Activated CD4-positive, alpha-beta memory T cell treated with anti-CD3 and anti-CD28 coated beads, Interleukin-2, amount 10 ng/mL, durations not matched to agents 7 days and 5 days (primary cell): ENCODE measurements at regions not wholly inside any gene's neighbourhood (a gene's known extent, or its start where the extent isn't known, plus 50 kb on each side); places are given as distances from the start of the nearest gene placed in this dataset.
"Not testable (repeated sequence)": the region's sequence is repeated elsewhere in the genome, so short reads cannot be mapped to it uniquely, and the experiment has no call there.

Source experiments
- CTCF ChIA-PET: fragments of 350-600 bp; sonication (Branson Sonifier 250); formaldehyde crosslinking; loops from one replicate; lab custom pipeline; 2021; ENCODE audit warnings: antibody characterized with exemption, inconsistent platforms; lab: Charles Lee
- POLR2A ChIA-PET: fragments of 350-600 bp; sonication (Branson Sonifier 250); formaldehyde crosslinking; loops from one replicate; lab custom pipeline; 2021; ENCODE audit warnings: antibody characterized with exemption; lab: Charles Lee
- DNase-seq: peaks from one replicate; pipeline ENCODE4 v3.0.0-alpha.2; 2020
- H3K27ac Mint-ChIP-seq: one replicate; pipeline ENCODE4 v1.8.0; 2021; ENCODE audit warnings: mild to moderate bottlenecking, mixed read lengths
- H3K27me3 Mint-ChIP-seq: one replicate; pipeline ENCODE4 v1.8.0; 2021; ENCODE audit warnings: mixed read lengths
- H3K36me3 Mint-ChIP-seq: one replicate; pipeline ENCODE4 v1.8.0; 2021; ENCODE audit warnings: low read depth, mixed read lengths
- H3K4me1 Mint-ChIP-seq: one replicate; pipeline ENCODE4 v1.8.0; 2021; ENCODE audit warnings: mixed read lengths
- H3K4me3 Mint-ChIP-seq: one replicate; pipeline ENCODE4 v1.8.0; 2021; ENCODE audit warnings: mild to moderate bottlenecking, mixed read lengths
- H3K9me3 Mint-ChIP-seq: one replicate; pipeline ENCODE4 v1.8.0; 2021; ENCODE audit warnings: mixed read lengths

DNA sequence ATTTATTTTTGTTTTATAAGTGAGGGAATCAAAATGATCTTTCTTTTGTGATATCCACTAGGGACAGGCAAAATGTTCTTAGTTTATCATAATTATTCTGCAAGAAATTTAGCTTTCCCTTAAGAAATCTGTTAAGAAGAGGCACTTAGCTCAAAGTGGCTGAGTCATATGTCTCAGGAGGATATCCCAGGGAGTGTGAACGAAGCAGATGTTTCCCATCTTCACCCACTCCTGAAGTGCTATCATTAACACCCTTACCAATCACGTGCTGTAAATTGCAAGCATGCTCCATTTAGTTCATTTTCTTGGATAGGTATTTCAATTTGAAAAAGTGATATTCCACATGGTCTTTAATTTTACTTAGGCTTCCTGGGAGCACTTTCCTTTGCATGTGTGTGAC is 774.3 kb upstream of the TMEFF2 start:
- H3K36me3 Mint-ChIP-seq, result no peaks in the 10 kb centered on the region
- H3K4me1 Mint-ChIP-seq, result no peaks in the 10 kb centered on the region
- H3K4me3 Mint-ChIP-seq, result no peak overlapping the region
- H3K27me3 Mint-ChIP-seq, result no peaks in the 10 kb centered on the region
- POLR2A ChIA-PET, result no interaction called here
- CTCF ChIA-PET, result no interaction called here
- H3K9me3 Mint-ChIP-seq, result no peaks in the 10 kb centered on the region
- no peak overlapping the region for H3K27ac Mint-ChIP-seq
- no peak for DNase-seq

DNA sequence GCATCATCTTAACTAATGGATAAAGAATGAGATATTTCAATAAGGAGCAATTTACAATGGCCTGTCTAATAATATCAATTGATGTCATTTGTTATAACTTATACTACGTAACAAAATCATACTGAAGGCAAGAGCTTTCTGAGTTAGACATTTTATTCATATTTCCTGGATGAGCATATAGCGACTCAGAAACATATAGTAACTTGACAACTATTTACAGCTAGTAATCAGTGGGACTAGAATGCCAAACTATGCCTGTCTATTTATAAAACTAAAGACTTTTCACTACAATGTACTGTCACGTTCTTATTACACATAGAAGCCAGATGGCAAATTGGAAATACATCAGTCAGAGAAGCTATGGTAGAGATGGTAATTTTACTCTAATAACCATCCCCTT is 766.2 kb upstream of the TMEFF2 start:
- H3K4me1 Mint-ChIP-seq, result no peaks in the 10 kb centered on the region
- no peaks in the 10 kb centered on the region for H3K36me3 Mint-ChIP-seq
- ChIA-PET POLR2A (no interaction called here), CTCF (no interaction called here)
- no peak overlapping the region for H3K4me3 Mint-ChIP-seq
- H3K9me3 Mint-ChIP-seq, result no peaks in the 10 kb centered on the region
- H3K27me3 Mint-ChIP-seq, result no peaks in the 10 kb centered on the region
- no peak for DNase-seq
- no peak overlapping the region for H3K27ac Mint-ChIP-seq

DNA sequence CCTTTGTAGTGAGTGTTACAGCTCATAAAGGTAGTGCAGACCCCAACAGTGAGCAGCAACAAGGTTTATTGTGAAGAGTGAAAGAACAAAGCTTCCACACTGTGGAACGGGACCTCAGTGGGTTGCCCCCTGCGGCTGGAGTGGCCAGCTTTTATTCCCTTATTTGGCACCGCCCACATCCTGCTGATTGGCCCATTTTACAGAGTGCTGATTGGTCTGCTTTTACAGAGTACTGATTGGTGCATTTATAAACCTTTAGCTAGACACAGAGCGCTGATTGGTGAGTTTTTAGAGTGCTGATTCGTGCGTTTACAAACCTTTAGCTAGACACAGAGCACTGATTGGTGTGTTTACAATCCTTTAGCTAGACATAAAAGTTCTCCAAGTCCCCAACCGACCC is 763.9 kb upstream of the TMEFF2 start:
- not testable (repeated sequence) for DNase-seq, H3K27ac Mint-ChIP-seq, H3K9me3 Mint-ChIP-seq

DNA sequence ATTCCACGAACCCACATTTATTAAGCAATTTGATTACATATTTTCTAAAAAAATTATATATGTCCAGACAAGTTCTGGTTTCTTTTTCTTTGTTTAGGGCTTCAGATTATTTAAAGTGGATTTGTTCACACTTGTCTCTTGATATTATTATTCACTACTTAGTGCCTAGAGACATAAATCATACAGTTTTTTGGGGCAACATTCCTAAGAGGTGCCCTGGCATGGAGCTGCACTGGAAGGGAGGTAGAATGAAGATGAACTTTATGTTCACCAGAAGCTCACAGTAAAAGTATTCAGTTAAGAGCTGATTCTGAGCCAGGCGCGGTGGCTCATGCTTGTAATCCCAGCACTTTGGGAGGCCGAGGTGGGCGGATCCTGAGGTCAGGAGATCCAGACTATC is 762.7 kb upstream of the TMEFF2 start:
- no peaks in the 10 kb centered on the region for H3K27me3 Mint-ChIP-seq
- H3K36me3 Mint-ChIP-seq, result no peaks in the 10 kb centered on the region
- ChIA-PET CTCF (no interaction called here), POLR2A (no interaction called here)
- H3K4me3 Mint-ChIP-seq, result no peak overlapping the region
- no peak for DNase-seq
- H3K4me1 Mint-ChIP-seq, result no peaks in the 10 kb centered on the region
- H3K9me3 Mint-ChIP-seq, result no peaks in the 10 kb centered on the region
- H3K27ac Mint-ChIP-seq, result no peak overlapping the region

More for the DNA sequence above, 763.9 kb upstream of the TMEFF2 start:
- CTCF ChIA-PET, H3K27me3 Mint-ChIP-seq, POLR2A ChIA-PET, H3K4me1 Mint-ChIP-seq, H3K4me3 Mint-ChIP-seq, H3K36me3 Mint-ChIP-seq: not testable (repeated sequence)

DNA sequence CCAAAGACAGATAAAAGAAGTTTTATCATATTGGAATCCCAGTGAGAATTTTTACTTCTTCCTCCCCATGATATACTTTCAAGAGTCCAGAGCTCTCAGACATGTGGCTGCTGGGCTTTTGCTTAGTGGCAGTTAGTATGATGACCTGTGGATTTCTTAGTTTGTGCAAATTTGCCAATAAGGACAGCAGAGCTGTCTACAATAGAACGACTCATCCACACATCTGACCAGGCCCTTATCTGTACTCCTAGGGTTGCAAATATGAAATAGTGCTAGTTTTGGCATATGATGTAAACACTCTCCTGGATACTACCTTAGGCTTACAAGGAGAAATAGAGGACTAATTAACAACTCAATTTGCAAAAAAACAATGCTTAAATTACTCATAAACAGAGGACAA is 758.4 kb upstream of the TMEFF2 start:
- CTCF ChIA-PET, result no interaction called here

DNA sequence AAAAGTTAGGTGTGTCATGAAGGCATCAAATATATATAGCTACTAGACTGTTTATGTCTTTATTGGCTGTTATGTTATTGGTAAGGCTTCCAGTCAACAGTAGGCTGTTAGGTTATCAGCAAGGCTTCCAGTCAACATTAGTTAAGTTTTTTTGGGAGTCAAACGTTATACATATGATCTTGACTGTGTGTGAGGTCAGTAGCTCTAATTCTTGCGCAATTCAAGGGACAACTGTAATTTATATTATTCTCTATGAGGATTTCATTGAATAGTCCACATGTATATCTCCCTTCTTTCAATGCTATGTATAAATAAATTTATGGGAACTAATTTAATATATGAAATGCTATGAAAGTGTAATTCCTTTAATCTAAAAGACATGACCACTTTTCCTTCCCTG is 757.5 kb upstream of the TMEFF2 start:
- Mint-ChIP-seq H3K4me3 (no peak overlapping the region), H3K9me3 (no peaks in the 10 kb centered on the region), H3K27ac (no peak overlapping the region), H3K27me3 (no peaks in the 10 kb centered on the region), H3K36me3 (no peaks in the 10 kb centered on the region), H3K4me1 (no peaks in the 10 kb centered on the region)
- ChIA-PET POLR2A (no interaction called here), CTCF (no interaction called here)
- DNase-seq, result no peak

More for the DNA sequence above, 758.4 kb upstream of the TMEFF2 start:
- Mint-ChIP-seq H3K4me3 (no peak overlapping the region), H3K4me1 (no peaks in the 10 kb centered on the region), H3K9me3 (no peaks in the 10 kb centered on the region), H3K36me3 (no peaks in the 10 kb centered on the region), H3K27ac (no peak overlapping the region), H3K27me3 (no peaks in the 10 kb centered on the region)
- POLR2A ChIA-PET, result no interaction called here
- DNase-seq, result no peak

DNA sequence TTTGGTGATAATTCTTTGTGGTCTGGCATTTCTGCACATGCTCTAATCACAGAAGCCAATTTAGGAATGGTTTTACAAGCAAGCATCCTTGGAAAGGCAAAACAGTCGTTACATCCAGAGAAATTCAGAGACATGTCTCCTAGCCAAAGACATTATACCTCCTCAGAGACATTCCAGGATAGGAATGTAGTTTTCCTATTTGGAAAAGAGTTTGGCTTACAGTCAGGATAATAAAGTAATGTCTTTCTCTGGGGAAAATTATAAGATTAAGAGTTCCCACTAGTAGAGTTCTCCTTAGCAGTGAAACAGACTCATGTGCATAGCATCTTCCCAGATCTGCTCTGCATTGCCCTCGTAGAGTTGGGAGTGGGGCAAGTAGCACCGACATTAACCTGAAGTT is 753.6 kb upstream of the TMEFF2 start:
- no peak overlapping the region for H3K4me3 Mint-ChIP-seq
- H3K36me3 Mint-ChIP-seq, result no peaks in the 10 kb centered on the region
- no peak overlapping the region for H3K27ac Mint-ChIP-seq
- no peak for DNase-seq
- H3K4me1 Mint-ChIP-seq, result no peaks in the 10 kb centered on the region
- ChIA-PET CTCF (no interaction called here), POLR2A (no interaction called here)
- H3K9me3 Mint-ChIP-seq, result no peaks in the 10 kb centered on the region
- no peaks in the 10 kb centered on the region for H3K27me3 Mint-ChIP-seq

DNA sequence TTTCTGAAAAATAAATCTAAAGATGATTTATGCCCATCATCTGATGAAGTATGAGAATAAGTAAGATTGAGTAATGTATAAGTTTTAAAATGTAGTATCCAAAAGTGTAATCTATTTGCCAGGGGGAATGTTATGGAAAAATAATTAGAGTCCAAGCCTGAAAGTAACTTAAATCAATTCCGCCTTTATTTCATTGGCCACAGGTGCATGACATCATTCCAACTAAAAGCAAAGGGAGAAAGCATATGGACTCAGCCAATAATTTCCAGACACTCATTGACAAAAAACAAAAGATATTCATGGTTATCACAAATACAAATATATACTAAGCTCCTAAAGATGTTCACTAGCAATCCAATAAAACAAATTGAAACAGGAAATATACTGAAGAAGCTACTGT is 752.6 kb upstream of the TMEFF2 start:
- Mint-ChIP-seq H3K27me3 (no peaks in the 10 kb centered on the region), H3K4me3 (no peak overlapping the region), H3K4me1 (no peaks in the 10 kb centered on the region), H3K27ac (no peak overlapping the region), H3K36me3 (no peaks in the 10 kb centered on the region), H3K9me3 (no peaks in the 10 kb centered on the region)
- POLR2A ChIA-PET, result no interaction called here
- DNase-seq, result no peak
- CTCF ChIA-PET, result no interaction called here

DNA sequence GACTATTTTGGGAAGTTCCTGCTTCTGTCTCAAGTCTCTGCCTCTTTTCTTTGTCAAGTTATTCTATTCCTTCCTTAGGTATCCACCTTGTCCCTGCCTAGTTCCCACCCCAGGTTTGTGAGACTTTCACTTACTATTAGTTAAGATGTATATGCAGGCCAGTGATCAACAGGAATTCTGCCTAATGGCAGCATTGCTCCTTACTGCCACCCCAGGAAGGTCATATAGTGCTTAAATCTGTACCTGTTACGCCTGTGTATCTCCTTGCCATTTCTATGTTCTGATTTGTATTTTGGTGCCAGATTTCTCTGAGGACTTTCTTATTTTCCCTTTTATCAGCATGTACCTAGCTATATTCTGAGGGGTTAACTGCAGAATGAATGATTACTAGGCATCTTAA is 746.0 kb upstream of the TMEFF2 start:
- Mint-ChIP-seq H3K27me3 (no peaks in the 10 kb centered on the region), H3K4me1 (no peaks in the 10 kb centered on the region), H3K36me3 (no peaks in the 10 kb centered on the region), H3K4me3 (no peak overlapping the region), H3K27ac (no peak overlapping the region), H3K9me3 (no peaks in the 10 kb centered on the region)
- POLR2A ChIA-PET, result no interaction called here
- CTCF ChIA-PET, result no interaction called here
- no peak for DNase-seq

DNA sequence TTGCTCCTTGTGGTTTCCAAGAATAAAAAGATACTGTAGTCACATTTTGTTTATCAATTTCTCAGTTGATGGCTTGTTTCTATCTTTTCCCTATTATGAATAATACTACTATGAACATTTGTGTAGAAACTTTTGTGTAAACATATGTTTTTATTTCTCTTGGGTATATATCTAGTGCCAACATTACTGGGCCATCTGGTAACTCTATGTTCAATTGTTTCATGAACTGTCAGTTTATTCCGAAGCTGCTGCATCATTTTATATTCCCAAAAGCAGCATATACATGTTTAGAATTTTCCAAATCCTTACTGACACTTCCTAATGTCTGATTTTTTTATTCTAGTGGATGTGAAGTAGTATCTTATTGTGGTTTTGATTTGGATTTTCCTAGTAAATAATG is 737.6 kb upstream of the TMEFF2 start:
- ChIA-PET POLR2A (no interaction called here), CTCF (no interaction called here)
- Mint-ChIP-seq H3K9me3 (peaks cover 5% of the 10 kb centered on the region), H3K4me1 (no peaks in the 10 kb centered on the region), H3K27ac (no peak overlapping the region), H3K27me3 (no peaks in the 10 kb centered on the region), H3K36me3 (no peaks in the 10 kb centered on the region), H3K4me3 (no peak overlapping the region)
- no peak for DNase-seq

DNA sequence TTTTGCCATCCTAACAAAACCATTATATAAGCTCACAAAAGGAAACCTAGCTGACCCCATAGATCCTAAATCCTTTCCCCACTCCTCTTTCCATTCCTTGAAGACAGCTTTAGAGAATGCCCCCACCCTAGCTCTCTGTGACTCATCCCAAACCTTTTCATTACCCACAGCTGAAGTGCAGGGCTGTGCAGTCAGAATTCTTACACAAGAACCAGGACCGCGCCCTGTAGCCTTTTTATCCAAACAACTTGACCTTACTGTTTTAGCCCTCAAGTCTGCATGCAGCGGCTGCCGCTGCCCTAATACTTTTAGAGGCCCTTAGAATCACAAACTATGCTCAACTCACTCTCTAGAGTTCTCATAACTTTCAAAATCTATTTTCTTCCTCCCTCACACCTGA is 726.9 kb upstream of the TMEFF2 start:
- H3K27ac Mint-ChIP-seq, POLR2A ChIA-PET, H3K9me3 Mint-ChIP-seq, H3K36me3 Mint-ChIP-seq, H3K27me3 Mint-ChIP-seq, DNase-seq, H3K4me1 Mint-ChIP-seq, CTCF ChIA-PET, H3K4me3 Mint-ChIP-seq: not testable (repeated sequence)

DNA sequence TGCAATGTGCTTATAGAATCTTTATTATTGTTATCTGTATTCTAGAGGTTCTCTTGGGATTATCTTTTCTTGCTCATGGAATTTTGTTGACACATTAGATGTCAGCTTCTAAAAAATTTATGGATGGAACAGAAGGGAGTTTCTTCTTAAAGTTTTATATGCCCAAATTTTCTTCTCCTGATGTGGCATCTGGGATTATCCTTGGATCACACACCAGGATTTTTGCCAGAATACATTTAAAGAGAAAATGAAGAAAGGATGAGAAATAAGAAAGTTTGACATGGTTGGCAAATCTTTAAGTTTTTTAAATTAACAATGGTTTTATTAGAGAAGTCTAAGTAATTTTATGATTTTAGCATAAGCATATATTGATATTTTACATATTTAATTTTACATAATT is 706.7 kb upstream of the TMEFF2 start:
- no peaks in the 10 kb centered on the region for H3K27me3 Mint-ChIP-seq
- H3K4me1 Mint-ChIP-seq, result no peaks in the 10 kb centered on the region
- H3K4me3 Mint-ChIP-seq, result no peak overlapping the region
- H3K36me3 Mint-ChIP-seq, result no peaks in the 10 kb centered on the region
- no peak overlapping the region for H3K27ac Mint-ChIP-seq
- POLR2A ChIA-PET, result no interaction called here
- no peak for DNase-seq
- H3K9me3 Mint-ChIP-seq, result no peaks in the 10 kb centered on the region
- CTCF ChIA-PET, result no interaction called here

DNA sequence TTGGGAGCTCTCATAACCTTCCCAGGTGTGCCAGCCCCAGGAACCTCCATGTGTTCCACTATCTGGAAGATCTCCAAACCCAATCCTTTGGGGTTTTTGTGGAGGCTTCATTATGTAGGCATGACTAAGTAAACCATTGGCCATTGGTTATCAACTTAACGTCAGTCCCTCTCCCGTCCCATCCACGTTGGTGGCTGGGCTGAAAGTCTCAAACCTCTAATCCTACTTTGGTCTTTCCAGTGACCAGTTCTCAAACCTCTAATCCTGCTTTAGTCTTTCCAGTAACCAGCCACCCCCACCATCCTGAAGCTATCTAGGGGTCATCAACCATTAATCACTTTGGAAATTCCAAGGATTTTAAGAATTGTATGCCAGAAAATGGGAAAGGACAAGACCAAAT is 704.7 kb upstream of the TMEFF2 start:
- Mint-ChIP-seq H3K27ac (no peak overlapping the region), H3K4me1 (no peaks in the 10 kb centered on the region), H3K9me3 (no peaks in the 10 kb centered on the region), H3K27me3 (no peaks in the 10 kb centered on the region), H3K36me3 (no peaks in the 10 kb centered on the region), H3K4me3 (no peak overlapping the region)
- POLR2A ChIA-PET, result no interaction called here
- no peak for DNase-seq
- CTCF ChIA-PET, result no interaction called here

DNA sequence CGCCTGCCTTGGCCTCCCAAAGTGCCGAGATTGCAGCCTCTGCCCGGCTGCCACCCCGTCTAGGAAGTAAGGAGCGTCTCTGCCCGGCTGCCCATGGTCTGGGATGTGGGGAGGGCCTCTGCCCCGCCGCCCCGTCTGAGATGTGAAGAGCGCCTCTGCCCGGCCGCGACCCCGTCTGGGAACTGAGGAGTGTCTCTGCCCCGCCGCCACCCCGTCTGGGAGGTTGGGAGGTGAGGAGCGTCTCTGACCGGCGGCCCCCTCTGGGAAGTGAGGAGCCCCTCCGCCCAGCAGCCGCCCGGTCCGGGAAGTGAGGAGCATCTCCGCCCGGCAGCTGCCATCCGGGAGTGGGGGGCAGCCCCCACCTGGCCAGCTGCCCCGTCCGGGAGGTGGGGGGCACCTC is 699.2 kb upstream of the TMEFF2 start:
- DNase-seq, H3K36me3 Mint-ChIP-seq, H3K27ac Mint-ChIP-seq, H3K4me1 Mint-ChIP-seq, H3K4me3 Mint-ChIP-seq, H3K27me3 Mint-ChIP-seq, CTCF ChIA-PET, POLR2A ChIA-PET, H3K9me3 Mint-ChIP-seq: not testable (repeated sequence)

DNA sequence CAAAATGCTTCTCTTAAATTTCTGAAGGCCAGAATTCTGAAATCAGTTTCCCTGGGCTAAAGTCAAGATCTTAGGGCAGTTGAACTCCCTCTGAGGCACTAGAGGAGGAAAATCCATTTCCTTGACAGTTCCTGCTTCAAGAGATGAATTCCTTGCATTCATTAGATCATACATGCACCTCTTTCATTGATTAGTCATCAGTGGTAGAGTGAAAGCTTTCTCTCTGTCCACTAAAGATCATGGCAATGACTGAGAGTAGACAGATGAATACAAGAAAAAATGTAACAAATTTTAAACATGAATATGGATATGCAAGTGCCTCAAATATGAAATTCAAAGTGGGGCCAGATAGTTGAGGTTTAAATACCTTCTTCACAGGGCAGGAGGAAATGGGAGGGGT is 693.4 kb upstream of the TMEFF2 start:
- POLR2A ChIA-PET, result no interaction called here
- no peak for DNase-seq
- no peaks in the 10 kb centered on the region for H3K27me3 Mint-ChIP-seq
- H3K9me3 Mint-ChIP-seq, result peaks cover 2% of the 10 kb centered on the region
- CTCF ChIA-PET, result no interaction called here
- no peak overlapping the region for H3K27ac Mint-ChIP-seq
- no peaks in the 10 kb centered on the region for H3K4me1 Mint-ChIP-seq
- H3K4me3 Mint-ChIP-seq, result no peak overlapping the region
- no peaks in the 10 kb centered on the region for H3K36me3 Mint-ChIP-seq
